Activated naive CD8-positive, alpha-beta T cell treated with anti-CD3 and anti-CD28 coated beads for 36 hours (primary cell): ENCODE measurements at regions not wholly inside any gene's neighbourhood (a gene's known extent, or its start where the extent isn't known, plus 50 kb on each side); places are given as distances from the start of the nearest gene placed in this dataset.

Source experiments
- DNase-seq: peaks from one replicate; pipeline ENCODE4 v3.0.0; 2021
- H3K27ac Mint-ChIP-seq: one replicate; pipeline ENCODE4 v1.8.0; 2022; ENCODE audit warnings: mild to moderate bottlenecking, moderate library complexity, mixed read lengths
- H3K27me3 Mint-ChIP-seq: one replicate; pipeline ENCODE4 v1.8.0; 2022; ENCODE audit warnings: mild to moderate bottlenecking, mixed read lengths
- H3K36me3 Mint-ChIP-seq: one replicate; pipeline ENCODE4 v1.8.0; 2021; ENCODE audit warnings: mild to moderate bottlenecking, mixed read lengths
- H3K4me1 Mint-ChIP-seq: one replicate; pipeline ENCODE4 v1.8.0; 2021; ENCODE audit warnings: mixed read lengths
- H3K4me3 Mint-ChIP-seq: one replicate; pipeline ENCODE4 v1.8.0; 2022; ENCODE audit warnings: mild to moderate bottlenecking, moderate library complexity, mixed read lengths
- H3K9me3 Mint-ChIP-seq: one replicate; pipeline ENCODE4 v1.8.0; 2022; ENCODE audit warnings: mixed read lengths

DNA sequence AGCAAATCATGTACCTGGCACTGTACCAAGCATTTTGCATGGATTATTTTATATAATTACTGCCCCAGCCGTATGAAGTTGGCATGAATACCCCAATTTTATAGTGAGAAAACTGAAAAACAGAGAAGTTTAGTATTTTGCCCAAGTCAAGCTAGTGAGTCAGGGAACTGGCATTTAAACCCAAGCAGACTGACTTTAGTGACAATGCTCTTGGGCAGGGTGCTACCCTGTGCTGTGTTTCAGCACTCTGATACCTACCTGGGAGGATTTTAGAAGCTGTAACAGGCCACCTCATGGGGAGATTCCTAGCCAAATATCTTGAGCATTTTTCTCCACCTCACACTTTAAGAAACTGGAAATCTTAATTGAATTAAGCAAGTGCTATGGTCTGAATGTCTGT lies 98.1 kb upstream of the MAX start:
- Mint-ChIP-seq H3K4me1 (peaks cover 15% of the 10 kb centered on the region), H3K9me3 (peaks cover 5% of the 10 kb centered on the region), H3K36me3 (no peaks in the 10 kb centered on the region), H3K4me3 (no peak overlapping the region), H3K27me3 (no peaks in the 10 kb centered on the region), H3K27ac (no peak overlapping the region)
- no peak for DNase-seq

DNA sequence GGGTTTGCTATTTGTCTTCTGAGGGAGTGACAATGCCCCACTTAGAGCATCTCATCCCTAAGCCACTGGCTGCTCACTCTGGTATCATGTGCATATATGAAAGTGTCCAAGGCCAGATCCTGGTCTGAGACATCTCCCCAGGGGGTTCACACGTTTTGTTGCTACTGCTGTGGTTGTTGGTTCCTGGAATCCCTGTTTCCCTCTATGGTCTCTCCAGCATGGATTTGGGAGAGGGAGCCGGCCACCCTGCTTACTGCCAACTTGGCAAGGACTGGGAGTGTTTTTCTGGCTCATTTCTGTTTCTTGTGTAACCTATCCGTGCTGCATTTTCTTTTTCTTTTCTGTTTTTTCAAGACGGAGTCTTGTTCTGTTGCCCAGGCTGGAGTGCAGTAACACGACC lies 101.3 kb upstream of the MAX start:
- peaks cover 5% of the 10 kb centered on the region for H3K36me3 Mint-ChIP-seq
- H3K27me3 Mint-ChIP-seq, result no peaks in the 10 kb centered on the region
- no peak overlapping the region for H3K27ac Mint-ChIP-seq
- H3K9me3 Mint-ChIP-seq, result peaks cover 5% of the 10 kb centered on the region
- no peak for DNase-seq
- peaks cover 33% of the 10 kb centered on the region for H3K4me1 Mint-ChIP-seq
- no peak overlapping the region for H3K4me3 Mint-ChIP-seq

DNA sequence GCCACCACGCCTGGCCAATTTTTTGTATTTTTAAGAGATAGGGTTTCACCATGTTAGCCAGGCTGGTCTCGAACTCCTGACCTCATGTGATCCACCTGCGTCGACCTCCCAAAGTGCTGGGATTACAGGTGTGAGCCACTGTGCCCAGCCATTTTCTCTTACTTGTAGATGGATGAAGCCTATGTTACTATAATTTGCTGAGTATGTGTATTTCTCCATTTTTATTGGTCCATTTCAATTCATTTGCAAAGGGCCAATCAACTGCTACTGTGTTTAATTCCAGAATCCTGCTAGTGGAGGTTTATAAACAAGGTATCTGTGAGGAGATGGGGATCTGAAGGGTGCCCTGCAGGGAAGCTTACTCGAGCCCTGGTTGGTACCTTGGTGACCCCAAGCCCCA lies 101.7 kb upstream of the MAX start:
- H3K27me3 Mint-ChIP-seq, result no peaks in the 10 kb centered on the region
- H3K9me3 Mint-ChIP-seq, result peaks cover 5% of the 10 kb centered on the region
- H3K4me1 Mint-ChIP-seq, result peaks cover 37% of the 10 kb centered on the region
- H3K4me3 Mint-ChIP-seq, result no peak overlapping the region
- DNase-seq, result no peak
- H3K36me3 Mint-ChIP-seq, result peaks cover 5% of the 10 kb centered on the region
- no peak overlapping the region for H3K27ac Mint-ChIP-seq

DNA sequence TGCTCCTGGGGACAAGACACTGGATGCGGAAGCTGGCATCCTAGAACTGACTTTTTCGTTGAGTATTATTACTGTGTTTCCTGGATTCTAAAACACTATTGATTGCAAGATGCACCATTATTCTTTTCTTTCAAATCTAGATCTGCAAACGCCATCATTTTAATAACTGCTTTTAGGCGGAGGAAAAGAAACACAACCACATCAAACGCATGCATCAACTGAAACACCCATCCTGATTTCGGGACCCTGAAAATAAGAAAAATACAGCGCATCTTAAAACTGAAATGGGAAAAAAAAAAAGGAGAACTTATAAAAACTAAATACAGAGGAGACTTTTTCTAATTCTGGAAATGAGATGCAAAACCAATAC lies 103.7 kb upstream of the MAX start:
- Mint-ChIP-seq H3K36me3 (peaks cover 9% of the 10 kb centered on the region), H3K4me3 (peak overlapping the region; percentile 58), H3K4me1 (peaks cover 51% of the 10 kb centered on the region), H3K9me3 (peaks cover 5% of the 10 kb centered on the region), H3K27me3 (peaks cover 4% of the 10 kb centered on the region), H3K27ac (peak overlapping the region; percentile 94)
- no peak for DNase-seq

DNA sequence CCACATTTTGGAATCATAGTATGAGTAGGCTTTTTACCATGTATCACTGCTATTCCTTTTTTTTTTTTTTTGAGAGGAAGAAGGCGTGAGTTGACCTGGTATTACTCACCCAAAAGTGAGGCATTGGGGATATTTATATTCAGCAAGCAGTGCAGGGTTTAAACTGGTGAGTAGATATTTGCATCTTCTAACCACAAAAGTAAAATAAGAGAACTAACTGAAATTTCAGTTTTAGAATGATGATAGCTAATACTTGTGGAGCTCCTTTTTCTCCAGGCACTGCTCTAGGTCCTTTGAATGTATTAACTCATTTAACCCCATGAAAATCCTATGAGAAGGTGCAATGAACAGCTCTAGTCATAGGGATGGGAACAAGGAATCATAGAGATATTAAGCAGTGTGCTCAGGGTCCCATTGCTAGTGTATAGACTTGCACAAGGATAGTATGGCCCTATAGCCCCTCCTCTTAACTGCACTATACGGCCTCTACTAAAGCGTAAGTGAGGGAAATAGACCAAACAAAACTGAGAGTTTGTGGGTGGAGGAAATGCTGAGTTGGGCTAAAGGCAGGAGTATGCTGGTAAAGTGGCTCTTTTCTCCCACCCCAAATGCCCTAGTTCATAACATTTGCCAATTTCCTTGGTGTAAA lies 104.3 kb upstream of the MAX start:
- peak; percentile 38 for DNase-seq
- H3K4me1 Mint-ChIP-seq, result peaks cover 55% of the 10 kb centered on the region
- H3K27me3 Mint-ChIP-seq, result peaks cover 4% of the 10 kb centered on the region

DNA sequence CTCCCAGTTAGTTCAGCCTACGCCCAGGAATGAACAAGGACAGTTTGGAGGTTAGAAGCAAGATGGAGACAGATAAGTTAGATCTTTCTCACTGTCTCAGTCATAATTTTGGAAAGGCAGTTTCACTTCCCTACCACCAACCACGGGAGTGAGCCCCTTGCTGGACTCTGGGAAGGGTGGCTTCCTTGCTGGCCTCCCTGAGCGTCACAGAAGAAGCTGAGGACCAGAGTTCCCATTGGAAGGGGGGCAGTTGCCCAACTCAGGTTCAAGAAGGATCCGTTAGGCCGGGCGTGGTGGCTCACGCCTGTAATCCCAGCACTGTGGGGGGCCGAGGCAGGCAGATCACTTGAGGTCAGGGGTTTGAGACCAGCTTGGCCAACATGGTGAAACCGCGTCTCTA lies 106.2 kb upstream of the MAX start:
- H3K27me3 Mint-ChIP-seq, result peaks cover 4% of the 10 kb centered on the region
- peak overlapping the region; percentile 83 for H3K27ac Mint-ChIP-seq
- no peak overlapping the region for H3K4me3 Mint-ChIP-seq

More for the DNA sequence above, 104.3 kb upstream of the MAX start:
- peak overlapping the region; percentile 94 for H3K27ac Mint-ChIP-seq
- peaks cover 5% of the 10 kb centered on the region for H3K9me3 Mint-ChIP-seq
- H3K4me3 Mint-ChIP-seq, result peak overlapping the region; percentile 22
- peaks cover 9% of the 10 kb centered on the region for H3K36me3 Mint-ChIP-seq

DNA sequence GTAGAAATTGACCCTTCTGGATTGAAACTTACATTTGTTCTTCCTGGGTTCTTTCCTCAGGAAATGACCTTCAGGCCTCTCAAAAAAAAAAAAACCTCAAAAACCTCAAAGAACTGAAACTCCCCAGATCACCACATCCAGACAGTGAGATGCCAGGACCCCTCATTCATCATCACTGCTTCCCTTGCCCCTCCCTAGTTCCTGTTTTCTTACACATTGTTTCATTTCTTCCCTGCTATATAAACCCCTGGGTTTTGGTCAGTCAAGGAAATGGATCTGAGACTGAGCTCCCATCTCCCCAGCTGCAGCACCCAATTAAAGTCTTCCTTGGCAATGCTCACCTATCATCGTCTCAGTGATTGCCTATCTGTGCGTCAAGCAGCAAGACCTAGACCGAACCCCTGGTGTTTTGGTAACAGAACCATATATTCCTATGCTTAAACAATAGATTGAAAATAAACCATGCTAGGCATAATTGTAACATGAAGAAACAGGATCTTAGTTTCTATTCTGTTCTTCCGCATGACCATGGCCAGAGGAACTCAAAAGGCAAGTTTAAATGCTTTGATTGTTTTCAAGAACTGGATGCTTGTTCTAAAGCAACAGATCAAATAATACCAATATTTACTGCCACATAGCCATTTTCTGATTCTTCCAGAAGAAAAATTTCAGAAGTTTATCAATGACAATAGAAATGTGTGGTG lies 108.0 kb upstream of the MAX start:
- peak overlapping the region; percentile 82 for H3K27ac Mint-ChIP-seq
- peaks cover 4% of the 10 kb centered on the region for H3K27me3 Mint-ChIP-seq
- peaks cover 9% of the 10 kb centered on the region for H3K36me3 Mint-ChIP-seq
- peak overlapping the region; percentile 57 for H3K4me3 Mint-ChIP-seq
- no peaks in the 10 kb centered on the region for H3K9me3 Mint-ChIP-seq
- DNase-seq, result peak; percentile 30
- H3K4me1 Mint-ChIP-seq, result peaks cover 53% of the 10 kb centered on the region

More for the DNA sequence above, 106.2 kb upstream of the MAX start:
- H3K9me3 Mint-ChIP-seq, result no peaks in the 10 kb centered on the region
- DNase-seq, result no peak
- peaks cover 59% of the 10 kb centered on the region for H3K4me1 Mint-ChIP-seq
- peaks cover 9% of the 10 kb centered on the region for H3K36me3 Mint-ChIP-seq

DNA sequence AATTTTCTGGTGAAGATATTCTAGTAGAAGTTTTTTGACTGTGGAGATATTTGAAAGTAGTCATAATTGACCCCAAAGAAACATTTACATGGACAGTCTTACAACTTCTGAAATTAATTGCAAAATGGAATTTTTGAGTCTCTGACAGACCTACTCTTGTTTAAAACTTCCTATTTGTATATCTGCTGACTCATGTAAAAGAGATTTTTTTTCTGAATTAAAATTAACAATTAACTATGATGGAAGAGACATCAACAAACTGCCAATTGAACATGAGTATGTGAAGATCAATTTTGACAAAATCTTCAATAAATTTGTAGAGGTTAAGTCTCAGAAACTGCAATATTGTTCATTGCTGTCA lies 108.5 kb upstream of the MAX start:
- Mint-ChIP-seq H3K9me3 (no peaks in the 10 kb centered on the region), H3K36me3 (peaks cover 9% of the 10 kb centered on the region)
- no peak for DNase-seq

DNA sequence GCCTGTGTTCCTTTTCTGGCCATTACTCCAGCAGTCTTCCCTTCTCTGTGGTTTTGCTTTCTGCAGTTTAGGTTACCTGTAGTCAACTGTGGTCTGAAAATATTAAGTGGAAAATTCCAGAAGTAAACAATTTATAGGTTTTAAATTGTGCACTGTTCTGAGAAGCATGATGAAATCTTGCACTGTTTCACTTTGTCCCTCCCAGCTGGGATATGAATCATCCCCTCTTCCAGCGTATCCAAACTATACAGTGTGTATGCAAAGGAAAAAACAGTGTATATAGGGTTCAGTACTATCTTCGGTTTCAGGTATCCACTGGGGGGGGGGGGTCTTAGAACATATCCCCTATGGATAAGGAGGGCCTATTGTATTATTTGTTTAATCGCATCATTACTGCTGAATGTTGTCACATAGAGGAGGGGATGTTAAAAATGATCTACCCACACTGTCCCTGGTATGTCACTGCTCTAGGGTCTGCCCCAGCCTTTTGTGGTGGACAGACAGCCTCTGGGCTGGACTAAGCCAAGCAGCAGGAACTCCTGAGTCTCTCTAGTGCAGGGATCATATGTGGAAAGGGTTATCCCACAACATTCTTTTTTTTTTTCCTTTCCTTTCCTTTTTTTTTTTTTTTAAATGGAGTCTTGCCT lies 109.1 kb upstream of the MAX start:
- Mint-ChIP-seq H3K27me3 (peaks cover 4% of the 10 kb centered on the region), H3K27ac (peak overlapping the region; percentile 76), H3K36me3 (peaks cover 9% of the 10 kb centered on the region), H3K4me3 (peak overlapping the region; percentile 12), H3K9me3 (no peaks in the 10 kb centered on the region), H3K4me1 (peaks cover 43% of the 10 kb centered on the region)
- DNase-seq, result no peak

More for the DNA sequence above, 108.5 kb upstream of the MAX start:
- H3K4me1 Mint-ChIP-seq, result peaks cover 47% of the 10 kb centered on the region
- H3K27me3 Mint-ChIP-seq, result peaks cover 4% of the 10 kb centered on the region
- no peak overlapping the region for H3K4me3 Mint-ChIP-seq
- peak overlapping the region; percentile 82 for H3K27ac Mint-ChIP-seq

DNA sequence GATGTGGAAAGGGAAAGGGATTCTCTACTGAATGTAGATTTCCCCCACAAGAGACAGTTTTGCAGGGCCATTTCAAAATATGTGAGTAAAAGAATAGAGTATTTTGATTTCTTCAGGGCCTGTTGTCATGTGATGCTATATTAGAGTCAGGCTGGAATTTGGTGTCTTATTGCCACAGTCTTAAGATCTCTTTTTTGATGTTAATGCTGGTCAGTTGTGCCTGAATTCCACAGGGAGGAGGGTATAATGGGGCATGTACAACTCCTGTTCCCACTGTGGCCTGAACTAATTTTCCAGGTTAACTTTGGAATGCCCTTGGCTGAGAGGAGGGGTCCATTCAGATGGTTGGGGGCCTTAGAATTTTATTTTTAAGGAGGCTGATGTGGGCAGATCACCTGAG lies 111.0 kb upstream of the MAX start:
- no peak overlapping the region for H3K4me3 Mint-ChIP-seq
- peaks cover 3% of the 10 kb centered on the region for H3K36me3 Mint-ChIP-seq
- DNase-seq, result no peak
- peaks cover 4% of the 10 kb centered on the region for H3K27me3 Mint-ChIP-seq
- peaks cover 40% of the 10 kb centered on the region for H3K4me1 Mint-ChIP-seq
- no peak overlapping the region for H3K27ac Mint-ChIP-seq
- no peaks in the 10 kb centered on the region for H3K9me3 Mint-ChIP-seq

DNA sequence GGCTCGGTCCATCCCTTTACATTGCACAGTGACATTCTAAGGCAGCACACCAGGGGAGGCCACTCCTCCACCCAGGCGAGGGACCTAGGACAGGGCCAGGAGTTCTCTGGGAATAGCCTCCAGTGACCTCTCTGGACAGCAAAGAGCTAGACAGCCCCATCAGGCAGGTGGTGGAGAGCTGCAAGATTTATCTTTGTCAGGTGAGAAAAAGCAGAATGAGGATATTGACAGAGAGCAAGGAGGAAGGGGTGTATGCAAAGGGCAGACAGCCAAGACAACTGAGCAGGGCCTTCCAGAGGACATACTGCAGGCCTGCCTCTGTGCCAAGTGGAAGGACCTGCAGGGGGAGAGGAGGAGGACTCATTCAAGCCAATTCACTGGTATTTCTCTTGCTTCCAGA lies 112.4 kb upstream of the MAX start:
- Mint-ChIP-seq H3K4me3 (no peak overlapping the region), H3K36me3 (peaks cover 3% of the 10 kb centered on the region), H3K4me1 (peaks cover 30% of the 10 kb centered on the region), H3K27me3 (peaks cover 4% of the 10 kb centered on the region), H3K9me3 (no peaks in the 10 kb centered on the region), H3K27ac (no peak overlapping the region)
- DNase-seq, result no peak

DNA sequence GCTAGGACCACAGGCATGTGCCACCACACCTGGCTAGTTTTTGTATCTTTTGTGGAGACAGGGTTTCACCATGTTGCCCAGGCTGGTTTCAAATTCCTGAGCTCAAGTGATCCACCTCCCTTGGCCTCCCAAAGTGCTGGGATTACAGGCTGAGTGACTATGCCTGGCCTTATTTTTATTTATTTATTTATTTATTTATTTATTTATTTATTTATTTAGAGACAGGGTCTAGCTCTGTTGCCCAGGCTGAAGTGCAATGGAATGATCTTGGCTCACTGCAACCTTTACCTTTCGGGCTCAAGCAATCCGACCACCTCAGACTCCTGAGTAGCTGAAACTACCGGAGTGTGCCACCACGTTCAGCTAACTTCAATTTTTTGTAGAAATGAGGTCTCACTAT lies 117.0 kb upstream of the MAX start:
- Mint-ChIP-seq H3K27ac (no peak overlapping the region), H3K36me3 (no peaks in the 10 kb centered on the region), H3K27me3 (no peaks in the 10 kb centered on the region), H3K4me1 (peaks cover 19% of the 10 kb centered on the region), H3K4me3 (no peak overlapping the region), H3K9me3 (no peaks in the 10 kb centered on the region)
- DNase-seq, result no peak

DNA sequence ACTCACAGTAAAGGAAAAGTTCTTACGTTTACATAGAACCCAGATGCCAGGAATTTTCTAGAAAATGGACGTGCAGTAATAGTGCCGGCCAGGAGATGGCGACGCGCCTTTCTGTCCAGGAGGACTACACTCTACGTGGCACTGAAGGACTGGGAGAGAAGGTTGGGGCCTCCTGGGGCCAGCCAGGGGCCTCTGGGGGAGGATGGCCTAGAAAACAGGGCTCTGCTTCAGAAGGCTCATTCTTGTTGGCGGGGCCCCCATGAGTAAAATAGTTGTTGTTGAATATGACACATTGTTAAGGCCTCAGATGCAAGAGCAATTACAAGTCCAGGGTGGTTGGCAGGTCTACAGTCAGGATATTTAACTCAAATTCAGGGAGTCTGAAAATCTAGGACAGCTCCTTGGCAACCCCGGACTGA lies 120.1 kb upstream of the MAX start:
- no peaks in the 10 kb centered on the region for H3K36me3 Mint-ChIP-seq
- H3K27ac Mint-ChIP-seq, result no peak overlapping the region
- H3K4me1 Mint-ChIP-seq, result peaks cover 25% of the 10 kb centered on the region
- H3K9me3 Mint-ChIP-seq, result no peaks in the 10 kb centered on the region
- no peaks in the 10 kb centered on the region for H3K27me3 Mint-ChIP-seq
- DNase-seq, result peak; percentile 49
- H3K4me3 Mint-ChIP-seq, result no peak overlapping the region

DNA sequence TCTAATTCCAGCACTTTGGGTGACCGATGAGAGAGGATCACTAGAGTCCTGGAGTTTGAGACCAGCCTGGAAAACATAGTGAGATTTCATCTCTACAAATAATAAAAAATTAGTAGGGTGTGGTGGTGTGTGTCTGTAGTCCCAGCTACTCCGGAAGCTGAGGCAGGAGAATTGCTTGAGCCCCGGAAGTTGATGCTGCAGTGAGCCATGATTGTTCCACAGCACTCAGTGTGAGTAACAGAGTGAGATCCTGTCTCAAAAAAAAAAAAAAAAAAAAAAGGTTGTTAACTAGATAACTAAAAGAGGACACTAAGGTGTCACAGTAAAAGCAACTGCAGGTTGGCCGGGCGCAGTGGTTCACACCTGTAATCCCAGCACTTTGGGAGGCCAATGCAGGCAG lies 121.3 kb upstream of the MAX start:
- no peak overlapping the region for H3K4me3 Mint-ChIP-seq
- no peaks in the 10 kb centered on the region for H3K9me3 Mint-ChIP-seq
- no peak overlapping the region for H3K27ac Mint-ChIP-seq
- no peak for DNase-seq
- H3K27me3 Mint-ChIP-seq, result no peaks in the 10 kb centered on the region
- H3K4me1 Mint-ChIP-seq, result peaks cover 29% of the 10 kb centered on the region
- no peaks in the 10 kb centered on the region for H3K36me3 Mint-ChIP-seq

DNA sequence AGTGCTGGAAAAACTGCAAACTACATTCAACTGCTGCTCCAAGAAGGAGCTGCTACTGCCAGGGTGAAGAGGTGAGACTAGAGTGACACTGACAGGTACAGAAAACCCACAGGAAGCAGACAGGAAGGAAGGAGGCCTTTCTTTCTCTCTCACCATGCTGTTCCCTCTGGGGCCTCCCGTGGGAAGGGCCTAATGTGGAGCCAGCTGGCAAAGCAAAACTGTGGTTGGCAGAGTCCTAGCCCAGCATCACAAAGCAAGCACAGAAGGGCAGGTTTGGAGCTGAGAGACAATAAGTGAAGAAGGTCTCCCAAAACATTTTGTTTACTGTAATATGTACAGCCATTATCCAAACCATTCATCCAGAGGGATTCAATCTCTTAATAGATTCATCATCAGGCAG lies 122.5 kb upstream of the MAX start:
- Mint-ChIP-seq H3K4me1 (peaks cover 37% of the 10 kb centered on the region), H3K27me3 (no peaks in the 10 kb centered on the region), H3K4me3 (no peak overlapping the region), H3K36me3 (no peaks in the 10 kb centered on the region), H3K9me3 (no peaks in the 10 kb centered on the region), H3K27ac (no peak overlapping the region)
- no peak for DNase-seq
